NCI-H82 (cell line): ENCODE measurements at regions not wholly inside any gene's neighbourhood (a gene's known extent, or its start where the extent isn't known, plus 50 kb on each side); places are given as distances from the start of the nearest gene placed in this dataset.
A peak's percentile ranks its signal among the peaks of the same experiment; 100 is the strongest.

Experiments
- DNase-seq: peaks from one replicate; lab custom pipeline; 2025; lab: John Stamatoyannopoulos, UW

GRCh38 chr5:124583469-124584350, 162.7 kb downstream of the ZNF608 start:
- DNase-seq = no peak

- no peak for DNase-seq
Measured at GRCh38 chr5:124582561-124582840, 163.9 kb downstream of the ZNF608 start.

GRCh38 chr5:124581738-124582560, 164.5 kb downstream of the ZNF608 start:
- DNase-seq = no peak

- no peak for DNase-seq
Measured at GRCh38 chr5:124580925-124581737, 165.3 kb downstream of the ZNF608 start.

- no peak for DNase-seq
Measured at GRCh38 chr5:124580512-124580911, 165.9 kb downstream of the ZNF608 start.

GRCh38 chr5:124576848-124577409, 169.5 kb downstream of the ZNF608 start:
- no peak for DNase-seq

GRCh38 chr5:124575725-124576124, 170.7 kb downstream of the ZNF608 start:
- no peak for DNase-seq

- DNase-seq = no peak
Measured at GRCh38 chr5:124574521-124575436, 171.7 kb downstream of the ZNF608 start.

GRCh38 chr5:124572971-124573370, 173.5 kb downstream of the ZNF608 start:
- no peak for DNase-seq

- peak; percentile 45 for DNase-seq
Measured at GRCh38 chr5:124570285-124571035, 176.0 kb downstream of the ZNF608 start.

GRCh38 chr5:124566875-124567450, 179.5 kb downstream of the ZNF608 start:
- no peak for DNase-seq

GRCh38 chr5:124561451-124561850, 185.0 kb downstream of the ZNF608 start:
- DNase-seq = no peak

GRCh38 chr5:124560370-124560769, 186.1 kb downstream of the ZNF608 start:
- DNase-seq = no peak

- no peak for DNase-seq
Measured at GRCh38 chr5:124557761-124558160, 188.7 kb downstream of the ZNF608 start.

- no peak for DNase-seq
Measured at GRCh38 chr5:124554746-124555578, 191.5 kb downstream of the ZNF608 start.

GRCh38 chr5:124553911-124554310, 192.5 kb downstream of the ZNF608 start:
- DNase-seq = no peak

- no peak for DNase-seq
Measured at GRCh38 chr5:124552526-124552925, 193.9 kb downstream of the ZNF608 start.

- no peak for DNase-seq
Measured at GRCh38 chr5:124551939-124552279, 194.5 kb downstream of the ZNF608 start.

- DNase-seq = no peak
Measured at GRCh38 chr5:124550731-124551130, 195.7 kb downstream of the ZNF608 start.
